ENCODE measurements at regions not wholly inside any gene's neighbourhood (a gene's known extent, or its start where the extent isn't known, plus 50 kb on each side); places are given as distances from the start of the nearest gene placed in this dataset.

- H3K4me1 ChIP-seq = peaks cover 0 to 7% (median 2%) of the 10 kb centered on the region in 4 donors
- H3K27ac ChIP-seq (replicated peaks in 1 of 4) = no peak overlapping the region
- no peak for DNase-seq (ENCODE audit: extremely low spot score)
- no peak overlapping the region for H3K4me3 ChIP-seq
- TF ChIP-seq CTCF (IDR thresholded peaks at IDR 0.05) = no peak
- no peak for TF ChIP-seq POLR2AphosphoS5 (IDR thresholded peaks at IDR 0.05)
- TF ChIP-seq EP300 (IDR thresholded peaks at IDR 0.05) = no peak
- no peak for TF ChIP-seq POLR2A (IDR thresholded peaks at IDR 0.05; ENCODE audit: low read depth)
- intact Hi-C loops (cut with DNase I) = no loop called here
- no peaks in the 10 kb centered on the region for H3K36me3 ChIP-seq
- no peaks in the 10 kb centered on the region for H3K27me3 ChIP-seq
- no peaks in the 10 kb centered on the region for H3K9me3 ChIP-seq
Observed at GRCh38 chr16:59121411-59122261, 387.5 kb upstream of the GOT2 start.

GRCh38 chr16:59116744-59117143 lies 382.6 kb upstream of the GOT2 start:
- Histone ChIP-seq H3K36me3 (no peaks in the 10 kb centered on the region), H3K27me3 (no peaks in the 10 kb centered on the region), H3K4me1 (peaks cover 0 to 4% (median 2%) of the 10 kb centered on the region in 4 donors), H3K9me3 (no peaks in the 10 kb centered on the region), H3K4me3 (no peak overlapping the region), H3K27ac (replicated peaks in 1 of 4) (no peak overlapping the region)
- intact Hi-C loops (cut with DNase I) = no loop called here
- 65% methylated on average over 2 of the region's 2 CpGs for WGBS
- no peak for DNase-seq (ENCODE audit: extremely low spot score)
- TF ChIP-seq EP300 (IDR thresholded peaks at IDR 0.05) (no peak), POLR2A (IDR thresholded peaks at IDR 0.05; ENCODE audit: low read depth) (no peak), CTCF (IDR thresholded peaks at IDR 0.05) (no peak), POLR2AphosphoS5 (IDR thresholded peaks at IDR 0.05) (no peak)

DNA sequence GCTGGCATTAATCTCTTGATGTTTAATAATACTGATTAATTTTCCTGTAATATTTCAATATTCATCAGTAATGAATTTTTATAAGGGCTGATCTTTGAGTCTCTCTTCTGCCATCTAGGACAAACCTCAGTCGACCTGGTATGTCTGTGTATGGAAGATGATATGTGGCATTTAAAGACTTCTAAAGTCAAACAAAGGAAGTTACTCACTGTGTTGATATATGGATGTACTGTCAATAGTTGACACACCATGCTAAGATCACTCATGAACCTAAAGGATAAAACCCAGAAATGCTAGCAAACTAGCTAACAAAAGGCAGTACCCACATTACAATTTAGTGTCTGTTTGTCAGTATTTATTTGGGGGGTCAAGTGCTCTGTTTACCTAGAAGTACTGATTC lies 380.7 kb upstream of the GOT2 start:
- no peaks in the 10 kb centered on the region for H3K9me3 ChIP-seq
- H3K4me1 ChIP-seq = no peaks in the 10 kb centered on the region
- H3K27me3 ChIP-seq = no peaks in the 10 kb centered on the region
- intact Hi-C loops (cut with DNase I) = no loop called here
- TF ChIP-seq EP300 (IDR thresholded peaks at IDR 0.05) (no peak), CTCF (IDR thresholded peaks at IDR 0.05) (no peak), POLR2AphosphoS5 (IDR thresholded peaks at IDR 0.05) (no peak), POLR2A (IDR thresholded peaks at IDR 0.05; ENCODE audit: low read depth) (no peak)
- no peak overlapping the region for H3K27ac ChIP-seq (replicated peaks in 1 of 4)
- WGBS = 64% methylated on average over 1 of the region's 1 CpG
- H3K4me3 ChIP-seq = no peak overlapping the region
- DNase-seq (ENCODE audit: extremely low spot score) = no peak
- H3K36me3 ChIP-seq = no peaks in the 10 kb centered on the region

GRCh38 chr16:59113004-59113670 lies 379.0 kb upstream of the GOT2 start:
- no peak overlapping the region for H3K27ac ChIP-seq (replicated peaks in 1 of 4)
- DNase-seq (ENCODE audit: extremely low spot score) = no peak
- no peaks in the 10 kb centered on the region for H3K36me3 ChIP-seq
- no peaks in the 10 kb centered on the region for H3K4me1 ChIP-seq
- intact Hi-C loops (cut with DNase I) = no loop called here
- WGBS = 64% methylated on average over 2 of the region's 2 CpGs
- H3K9me3 ChIP-seq = no peaks in the 10 kb centered on the region
- H3K4me3 ChIP-seq = no peak overlapping the region
- no peak for TF ChIP-seq POLR2AphosphoS5 (IDR thresholded peaks at IDR 0.05)
- no peak for TF ChIP-seq POLR2A (IDR thresholded peaks at IDR 0.05; ENCODE audit: low read depth)
- TF ChIP-seq EP300 (IDR thresholded peaks at IDR 0.05) = no peak
- TF ChIP-seq CTCF (IDR thresholded peaks at IDR 0.05) = no peak
- no peaks in the 10 kb centered on the region for H3K27me3 ChIP-seq
